Peyer's patch (tissue), 4 donors: ENCODE measurements at regions not wholly inside any gene's neighbourhood (a gene's known extent, or its start where the extent isn't known, plus 50 kb on each side); places are given as distances from the start of the nearest gene placed in this dataset.

Experiments used
- CTCF ChIP-seq, 6 experiments: fragments of 450-650 bp in 4 of 6; fragments of 200-600 bp in 2 of 6; sonication (generic) in 1 of 6; IDR thresholded peaks; one replicate each; pipeline ENCODE4 v1.5.1; 2017 to 2019; ENCODE audit warnings: antibody characterized with exemption in 6 of 6, mild to moderate bottlenecking in 3 of 6, moderate library complexity in 1 of 6
- POLR2A ChIP-seq, 2 donors: fragments of 450-650 bp; IDR thresholded peaks; one replicate each; pipeline ENCODE4 v1.5.1; 2017; ENCODE audit warnings: antibody characterized with exemption in 2 of 2, mild to moderate bottlenecking in 2 of 2, moderate library complexity in 2 of 2

GRCh38 chr7:68295386-68295785 is 1298.8 kb downstream of the TYW1 start:
- TF ChIP-seq CTCF (IDR thresholded peaks at IDR 0.05): no peak
- TF ChIP-seq POLR2A (IDR thresholded peaks at IDR 0.05): no peak
